GM12891 (cell line): ENCODE measurements at regions not wholly inside any gene's neighbourhood (a gene's known extent, or its start where the extent isn't known, plus 50 kb on each side); places are given as distances from the start of the nearest gene placed in this dataset.

Source experiments
- POLR2A ChIP-seq: IDR thresholded peaks from 2 replicates; pipeline ENCODE4 v1.6.1; 2011; ENCODE audit warnings: low read depth, low read length, control low read depth
- POLR2AphosphoS5 ChIP-seq: IDR thresholded peaks from 2 replicates; pipeline ENCODE4 v1.6.1; 2011; ENCODE audit warnings: low read depth, low read length, control low read depth

- no peak for TF ChIP-seq POLR2AphosphoS5
- TF ChIP-seq POLR2A: no peak
Observed at GRCh38 chr1:185561629-185562028, 172.6 kb upstream of the HMCN1 start.
